IPS-18a (cell line): ENCODE measurements at regions not wholly inside any gene's neighbourhood (a gene's known extent, or its start where the extent isn't known, plus 50 kb on each side); places are given as distances from the start of the nearest gene placed in this dataset.

Experiments used
- H3K27ac ChIP-seq: one replicate; pipeline ENCODE4 v1.5.1; 2013; ENCODE audit warnings: low read length
- H3K27me3 ChIP-seq: one replicate; pipeline ENCODE4 v1.6.1; 2013; ENCODE audit warnings: mild to moderate bottlenecking, low read length; ENCODE audit not compliant: control insufficient read depth, insufficient read depth
- H3K36me3 ChIP-seq: one replicate; pipeline ENCODE4 v1.6.1; 2013; ENCODE audit warnings: low read depth, low read length; ENCODE audit not compliant: control insufficient read depth
- H3K4me1 ChIP-seq: one replicate; pipeline ENCODE4 v1.6.1; 2013; ENCODE audit warnings: low read depth, low read length; ENCODE audit not compliant: control insufficient read depth
- H3K4me3 ChIP-seq: one replicate; pipeline ENCODE4 v1.5.1; 2013; ENCODE audit warnings: low read length
- H3K9ac ChIP-seq: one replicate; pipeline ENCODE4 v1.6.1; 2013; ENCODE audit warnings: mild to moderate bottlenecking, low read length, moderate library complexity
- H3K9me3 ChIP-seq: one replicate; pipeline ENCODE4 v1.6.1; 2013; ENCODE audit warnings: low read depth, low read length; ENCODE audit not compliant: control insufficient read depth

GRCh38 chr2:147460155-147460554 is 384.7 kb upstream of the ACVR2A start:
- Histone ChIP-seq H3K9me3 (no peaks in the 10 kb centered on the region), H3K4me3 (no peak overlapping the region), H3K27me3 (no peaks in the 10 kb centered on the region), H3K4me1 (no peaks in the 10 kb centered on the region), H3K36me3 (no peaks in the 10 kb centered on the region), H3K9ac (no peak overlapping the region), H3K27ac (no peak overlapping the region)

DNA sequence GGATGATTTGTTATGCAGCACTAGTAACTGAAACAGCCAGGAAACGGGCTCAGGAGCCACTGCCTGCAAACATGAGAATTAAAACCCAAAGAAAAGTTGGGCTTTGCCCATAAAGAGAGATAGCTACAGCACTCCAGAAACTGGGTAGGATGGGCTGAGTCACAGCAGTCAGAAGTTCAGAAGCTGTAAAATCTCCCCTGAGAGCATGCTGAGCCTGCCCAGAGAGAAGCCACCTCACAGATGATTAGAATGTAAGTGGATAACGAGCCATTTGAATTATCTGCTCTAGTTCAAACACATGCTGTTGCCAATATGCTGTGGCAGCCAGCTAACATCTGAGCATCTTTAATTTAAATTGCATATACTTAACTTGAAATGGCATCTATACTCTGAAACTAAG is 388.1 kb upstream of the ACVR2A start:
- no peak overlapping the region for H3K9ac ChIP-seq
- H3K4me3 ChIP-seq, result no peak overlapping the region
- no peaks in the 10 kb centered on the region for H3K27me3 ChIP-seq
- H3K27ac ChIP-seq, result no peak overlapping the region
- H3K4me1 ChIP-seq, result peaks cover under 1% of the 10 kb centered on the region
- H3K9me3 ChIP-seq, result no peaks in the 10 kb centered on the region
- H3K36me3 ChIP-seq, result no peaks in the 10 kb centered on the region

DNA sequence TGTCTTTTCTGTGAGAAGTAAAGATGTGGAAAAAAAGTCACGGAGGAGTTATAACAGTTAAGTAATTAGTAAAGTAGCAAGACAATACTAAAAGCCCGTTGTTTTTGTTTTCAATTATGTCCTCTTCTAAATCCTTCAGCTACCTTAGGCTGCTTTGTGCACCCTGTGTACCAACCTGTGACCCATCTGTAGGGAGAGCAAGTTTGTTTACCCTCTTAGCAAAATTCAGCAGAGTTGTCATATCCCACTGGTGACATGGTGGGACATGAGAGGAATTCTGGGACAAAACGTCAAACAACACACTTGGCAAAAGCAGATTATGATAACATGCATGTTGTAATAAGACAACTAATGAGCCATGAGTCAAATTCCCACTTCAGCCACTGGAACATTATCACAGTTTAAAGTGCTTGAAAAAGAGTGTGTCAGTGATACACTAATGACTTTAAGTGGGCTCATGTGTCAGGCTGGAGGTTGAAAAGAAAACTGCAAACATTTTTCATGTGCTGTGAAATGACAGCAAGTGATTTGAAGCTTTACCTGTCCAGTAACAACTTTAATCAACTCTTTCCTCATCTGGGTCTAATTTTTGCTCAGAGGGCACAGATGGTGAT is 392.8 kb upstream of the ACVR2A start:
- H3K9me3 ChIP-seq, result no peaks in the 10 kb centered on the region
- H3K27ac ChIP-seq, result no peak overlapping the region
- no peak overlapping the region for H3K4me3 ChIP-seq
- H3K9ac ChIP-seq, result no peak overlapping the region
- H3K4me1 ChIP-seq, result peaks cover 32% of the 10 kb centered on the region
- no peaks in the 10 kb centered on the region for H3K27me3 ChIP-seq
- H3K36me3 ChIP-seq, result no peaks in the 10 kb centered on the region

DNA sequence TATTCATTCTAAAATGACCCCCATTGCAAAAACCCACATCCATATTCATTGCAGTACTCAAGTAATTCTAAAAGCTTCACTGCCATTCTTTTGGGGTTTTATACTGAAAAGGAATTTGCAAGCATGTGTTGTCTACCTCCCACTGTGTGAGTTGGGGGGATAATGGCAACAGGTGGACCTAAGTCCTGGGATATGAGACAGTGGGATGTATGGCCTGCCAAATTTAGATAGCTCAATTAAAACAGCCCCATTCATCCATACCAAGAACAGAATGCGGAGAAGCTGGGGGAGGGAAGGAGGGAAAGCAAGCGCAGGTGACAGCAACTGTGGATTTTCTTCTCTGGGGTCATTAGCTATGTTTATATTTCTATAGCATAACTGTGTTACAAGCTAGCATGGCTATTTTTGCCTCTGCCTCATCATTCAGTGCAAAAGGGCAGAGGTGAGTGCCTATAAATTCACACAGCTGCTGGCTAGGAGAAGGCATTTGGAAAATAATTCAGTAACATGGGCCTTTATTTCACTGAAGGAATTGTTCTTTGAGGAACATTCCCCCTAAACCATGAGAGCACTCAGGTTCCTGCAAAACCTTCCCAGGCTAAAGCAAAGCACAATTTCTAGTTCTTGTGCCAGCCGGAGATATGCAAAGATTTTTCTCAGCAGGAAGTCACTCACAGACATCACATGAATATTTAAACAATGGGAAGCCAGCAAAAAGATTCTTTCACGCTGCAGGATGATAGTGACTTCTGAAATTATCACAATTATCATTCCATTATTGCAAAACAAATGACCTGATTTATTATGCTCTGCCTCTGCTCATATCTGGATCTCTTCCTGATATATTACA is 393.9 kb upstream of the ACVR2A start:
- H3K4me1 ChIP-seq, result peaks cover 32% of the 10 kb centered on the region
- no peaks in the 10 kb centered on the region for H3K27me3 ChIP-seq
- no peaks in the 10 kb centered on the region for H3K36me3 ChIP-seq
- H3K9ac ChIP-seq, result no peak overlapping the region
- peak overlapping the region; percentile 3 for H3K4me3 ChIP-seq
- no peaks in the 10 kb centered on the region for H3K9me3 ChIP-seq
- H3K27ac ChIP-seq, result peak overlapping the region; percentile 44

DNA sequence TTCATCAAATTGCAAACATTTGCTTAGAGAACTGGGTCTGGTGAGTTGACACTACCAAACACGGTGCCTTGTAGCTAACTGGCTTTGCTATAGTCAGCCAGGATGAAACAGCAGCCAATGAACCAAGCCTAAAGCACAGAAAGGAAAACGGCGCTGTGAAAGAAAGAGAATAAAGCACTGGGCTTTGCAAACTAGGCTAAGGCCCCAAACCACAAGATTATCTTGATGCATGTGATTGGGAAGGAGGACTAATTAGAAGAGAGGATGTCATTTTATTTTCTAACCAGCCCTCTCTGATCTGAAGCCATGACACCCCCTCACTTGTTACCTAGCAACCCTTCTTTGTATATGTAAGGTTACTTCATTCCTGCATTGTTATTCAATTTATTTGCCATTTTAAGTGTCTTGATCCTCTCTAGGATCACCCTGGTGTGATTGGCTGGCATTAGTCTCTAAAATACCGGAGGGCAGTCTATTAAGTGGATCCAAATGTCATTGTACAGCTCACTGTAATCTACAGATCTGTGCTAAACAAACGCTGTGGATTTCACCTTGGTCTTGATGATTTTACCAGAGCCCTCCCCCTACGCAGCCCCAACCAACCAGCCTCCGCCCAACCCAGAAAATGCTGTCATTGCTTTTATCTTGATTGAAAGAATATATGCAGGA is 395.4 kb upstream of the ACVR2A start:
- no peaks in the 10 kb centered on the region for H3K27me3 ChIP-seq
- H3K9ac ChIP-seq, result peak overlapping the region; percentile 52
- peaks cover 32% of the 10 kb centered on the region for H3K4me1 ChIP-seq
- peak overlapping the region; percentile 43 for H3K4me3 ChIP-seq
- H3K36me3 ChIP-seq, result no peaks in the 10 kb centered on the region
- no peaks in the 10 kb centered on the region for H3K9me3 ChIP-seq
- peak overlapping the region; percentile 68 for H3K27ac ChIP-seq

GRCh38 chr2:147442816-147443215 is 402.0 kb upstream of the ACVR2A start:
- no peak overlapping the region for H3K9ac ChIP-seq
- no peak overlapping the region for H3K27ac ChIP-seq
- H3K36me3 ChIP-seq, result no peaks in the 10 kb centered on the region
- no peaks in the 10 kb centered on the region for H3K9me3 ChIP-seq
- no peaks in the 10 kb centered on the region for H3K4me1 ChIP-seq
- H3K4me3 ChIP-seq, result no peak overlapping the region
- H3K27me3 ChIP-seq, result no peaks in the 10 kb centered on the region

- no peak overlapping the region for H3K9ac ChIP-seq
- H3K36me3 ChIP-seq, result no peaks in the 10 kb centered on the region
- H3K4me3 ChIP-seq, result no peak overlapping the region
- no peak overlapping the region for H3K27ac ChIP-seq
- H3K4me1 ChIP-seq, result no peaks in the 10 kb centered on the region
- H3K27me3 ChIP-seq, result no peaks in the 10 kb centered on the region
- H3K9me3 ChIP-seq, result no peaks in the 10 kb centered on the region
These were observed 403.6 kb upstream of the ACVR2A start for GRCh38 chr2:147441182-147441581.

DNA sequence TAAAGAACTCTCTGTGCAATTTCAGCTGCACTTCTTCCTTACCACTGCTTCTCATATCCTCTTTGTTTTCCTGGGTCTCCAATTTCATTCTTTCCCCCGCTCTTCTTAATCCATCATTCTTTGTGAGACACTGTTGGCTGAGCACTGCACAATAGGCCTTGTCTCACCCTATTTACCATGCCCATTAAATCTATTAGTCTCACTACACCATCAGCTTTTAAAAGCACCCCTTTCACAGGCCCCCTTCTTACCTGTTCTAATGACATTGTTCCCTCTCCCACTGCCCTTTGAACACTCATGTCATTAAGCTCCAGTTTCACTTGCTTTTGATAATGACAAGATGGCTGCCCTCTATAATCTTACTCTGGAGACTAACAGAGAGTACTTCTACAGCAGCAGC is 404.1 kb upstream of the ACVR2A start:
- H3K4me3 ChIP-seq, result no peak overlapping the region
- H3K9me3 ChIP-seq, result no peaks in the 10 kb centered on the region
- no peak overlapping the region for H3K27ac ChIP-seq
- no peaks in the 10 kb centered on the region for H3K4me1 ChIP-seq
- H3K9ac ChIP-seq, result no peak overlapping the region
- H3K36me3 ChIP-seq, result no peaks in the 10 kb centered on the region
- H3K27me3 ChIP-seq, result no peaks in the 10 kb centered on the region

- no peak overlapping the region for H3K9ac ChIP-seq
- no peaks in the 10 kb centered on the region for H3K27me3 ChIP-seq
- no peaks in the 10 kb centered on the region for H3K4me1 ChIP-seq
- no peaks in the 10 kb centered on the region for H3K9me3 ChIP-seq
- no peak overlapping the region for H3K27ac ChIP-seq
- no peaks in the 10 kb centered on the region for H3K36me3 ChIP-seq
- no peak overlapping the region for H3K4me3 ChIP-seq
These were observed 404.8 kb upstream of the ACVR2A start for GRCh38 chr2:147439986-147440385.

DNA sequence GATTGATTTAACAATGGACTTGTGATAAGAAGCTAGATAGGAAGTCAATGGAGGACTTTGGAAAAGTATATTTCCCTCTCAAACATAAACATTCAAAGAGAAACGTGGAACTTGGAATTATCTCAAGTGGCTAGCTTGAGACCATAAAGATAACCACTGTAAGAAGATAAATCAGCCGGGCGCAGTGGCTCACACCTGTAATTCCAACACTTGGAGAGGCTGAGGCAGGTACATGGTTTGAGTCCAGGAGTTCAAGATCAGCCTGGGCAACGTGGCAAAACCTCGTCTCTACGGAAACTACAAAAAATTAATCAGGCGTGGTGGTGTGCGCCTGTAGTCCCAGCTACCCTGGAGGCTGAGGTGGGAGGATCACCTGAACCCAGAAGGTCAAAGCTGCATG is 405.9 kb upstream of the ACVR2A start:
- Histone ChIP-seq H3K27ac (no peak overlapping the region), H3K4me1 (no peaks in the 10 kb centered on the region), H3K27me3 (no peaks in the 10 kb centered on the region), H3K9me3 (no peaks in the 10 kb centered on the region), H3K36me3 (no peaks in the 10 kb centered on the region), H3K9ac (no peak overlapping the region), H3K4me3 (no peak overlapping the region)

DNA sequence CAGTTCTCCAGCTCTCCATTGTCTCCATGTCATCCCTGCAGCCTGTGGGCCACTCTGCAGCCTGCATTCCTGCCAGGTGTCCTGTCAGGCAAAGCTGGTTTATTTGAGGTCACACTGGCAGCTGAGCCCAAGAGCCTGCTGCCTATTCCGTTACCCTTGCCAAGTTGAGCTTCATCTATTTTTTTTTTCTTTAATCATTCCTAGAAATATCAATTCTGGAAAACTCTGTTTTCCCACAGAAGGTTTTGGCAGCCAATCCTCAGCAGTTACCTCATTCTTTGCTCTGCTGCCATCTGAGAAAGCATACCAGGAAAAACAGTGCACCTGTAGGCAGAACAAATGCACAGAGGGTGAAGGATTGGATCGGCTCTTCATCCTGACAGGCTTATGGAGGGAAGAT is 411.0 kb upstream of the ACVR2A start:
- no peaks in the 10 kb centered on the region for H3K27me3 ChIP-seq

More for the DNA sequence above, 411.0 kb upstream of the ACVR2A start:
- Histone ChIP-seq H3K4me1 (no peaks in the 10 kb centered on the region), H3K27ac (no peak overlapping the region), H3K9ac (no peak overlapping the region), H3K4me3 (no peak overlapping the region), H3K36me3 (no peaks in the 10 kb centered on the region), H3K9me3 (no peaks in the 10 kb centered on the region)
